HUES64 (cell line): ENCODE measurements at regions not wholly inside any gene's neighbourhood (a gene's known extent, or its start where the extent isn't known, plus 50 kb on each side); places are given as distances from the start of the nearest gene placed in this dataset.

ENCODE experiments used
- H3K27ac ChIP-seq: 2 replicates; pipeline ENCODE4 v1.7.0; 2013; ENCODE audit warnings: low read depth, low read length, inconsistent platforms
- H3K27me3 ChIP-seq: 2 replicates; pipeline ENCODE4 v1.6.1; 2013; ENCODE audit warnings: mild to moderate bottlenecking, low read length; ENCODE audit not compliant: insufficient read depth
- H3K36me3 ChIP-seq: 2 replicates; pipeline ENCODE4 v1.6.1; 2013; ENCODE audit warnings: mild to moderate bottlenecking, low read length; ENCODE audit not compliant: insufficient read depth
- H3K4me1 ChIP-seq: 2 replicates; pipeline ENCODE4 v1.6.1; 2013; ENCODE audit warnings: mild to moderate bottlenecking, low read length, moderate library complexity; ENCODE audit not compliant: insufficient read depth
- H3K4me3 ChIP-seq: 2 replicates; pipeline ENCODE4 v1.5.1; 2013; ENCODE audit warnings: mild to moderate bottlenecking, low read length, moderate library complexity
- H3K9ac ChIP-seq: 2 replicates; pipeline ENCODE4 v1.6.1; 2013; ENCODE audit warnings: mild to moderate bottlenecking, low read depth, low read length
- H3K9me3 ChIP-seq: 2 replicates; pipeline ENCODE4 v1.6.1; 2013; ENCODE audit warnings: low read depth, low read length; ENCODE audit not compliant: insufficient read depth
- WGBS: fragments of 150-250, 120-280 bp; methylation state at CpG from one replicate; pipeline ENCODE4 v1.1.7; 2013; ENCODE audit warnings: missing lambda C conversion rate; 5-methylcytosine and 5-hydroxymethylcytosine counted together

DNA sequence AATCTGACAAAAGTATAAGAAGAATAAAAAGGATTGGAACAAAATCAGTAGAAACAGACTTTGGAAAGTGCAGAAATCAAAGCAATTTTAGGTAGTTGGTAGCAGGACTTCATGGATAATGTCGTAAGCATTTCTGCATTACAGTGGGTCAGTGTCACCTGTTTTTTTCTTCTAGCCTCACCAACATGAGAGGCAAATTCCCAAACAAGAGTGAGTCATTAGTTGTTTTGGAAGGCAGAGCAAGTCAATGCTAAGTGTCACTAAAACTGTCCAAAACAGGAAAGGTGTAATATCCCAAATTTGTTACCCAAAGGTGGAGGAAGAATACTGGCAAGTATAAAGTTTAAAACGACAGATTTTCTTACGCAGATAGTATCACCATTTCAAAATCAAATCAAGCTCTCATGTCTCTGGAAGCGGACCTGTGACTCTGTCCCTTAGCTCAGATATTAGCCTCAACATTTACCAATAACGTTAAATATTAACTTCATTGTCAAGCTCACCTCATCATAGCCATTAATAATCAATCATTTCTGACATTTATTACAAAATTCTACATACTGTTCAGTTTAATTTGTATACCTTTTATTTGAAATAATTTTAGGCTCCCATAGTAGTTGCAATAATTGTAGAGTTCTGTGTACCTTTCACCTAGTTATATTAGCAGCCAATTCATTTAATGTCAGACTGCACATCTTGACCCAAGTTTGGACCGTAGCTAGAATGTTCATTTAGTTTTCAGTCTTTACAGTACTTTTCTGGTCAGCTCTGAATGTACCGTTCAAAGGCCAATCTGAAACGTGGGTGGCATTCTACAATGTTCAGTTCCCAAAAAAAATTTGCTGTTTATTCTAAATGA lies 901.2 kb upstream of the COX7C start:
- no peaks in the 10 kb centered on the region for H3K36me3 ChIP-seq
- H3K9ac ChIP-seq = no peak overlapping the region
- H3K27ac ChIP-seq = no peak overlapping the region
- 92% methylated on average over 8 of the region's 8 CpGs for WGBS
- no peaks in the 10 kb centered on the region for H3K9me3 ChIP-seq
- H3K4me1 ChIP-seq = no peaks in the 10 kb centered on the region
- H3K4me3 ChIP-seq = no peak overlapping the region
- no peaks in the 10 kb centered on the region for H3K27me3 ChIP-seq

- no peaks in the 10 kb centered on the region for H3K27me3 ChIP-seq
- WGBS = 88% methylated on average over 1 of the region's 1 CpG
- H3K4me3 ChIP-seq = no peak overlapping the region
- H3K9me3 ChIP-seq = no peaks in the 10 kb centered on the region
- no peaks in the 10 kb centered on the region for H3K4me1 ChIP-seq
- H3K9ac ChIP-seq = no peak overlapping the region
- H3K36me3 ChIP-seq = no peaks in the 10 kb centered on the region
- H3K27ac ChIP-seq = no peak overlapping the region
Observed at GRCh38 chr5:85717203-85717563, 900.6 kb upstream of the COX7C start.

DNA sequence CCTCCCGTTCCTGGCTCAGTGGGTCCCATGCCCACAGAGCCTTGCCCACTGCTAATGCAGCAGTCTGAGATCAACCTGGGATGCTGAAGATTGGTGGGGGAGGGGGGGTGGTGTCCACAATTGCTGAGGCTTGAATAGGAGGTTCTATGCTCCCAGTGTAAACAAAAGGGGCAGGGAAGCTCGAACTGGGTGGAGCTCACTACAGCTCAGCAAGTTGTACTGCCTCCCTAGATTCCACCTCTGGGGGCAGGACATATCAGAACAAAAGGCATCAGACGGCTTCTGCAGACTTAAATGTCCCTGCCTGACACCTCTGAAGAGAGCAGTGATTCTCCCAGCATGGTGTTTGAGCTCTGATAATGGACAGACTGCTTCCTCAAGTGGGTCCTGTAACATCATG lies 885.6 kb upstream of the COX7C start:
- Histone ChIP-seq H3K4me3 (no peak overlapping the region), H3K9ac (no peak overlapping the region), H3K27me3 (no peaks in the 10 kb centered on the region), H3K27ac (no peak overlapping the region), H3K36me3 (no peaks in the 10 kb centered on the region), H3K9me3 (no peaks in the 10 kb centered on the region), H3K4me1 (no peaks in the 10 kb centered on the region)
- WGBS = 88% methylated on average over 3 of the region's 3 CpGs

- Histone ChIP-seq H3K36me3 (0 out of 2 replicates have a peak, but pooled peaks cover 3% of the 10 kb centered on the region), H3K27me3 (no peaks in the 10 kb centered on the region), H3K9me3 (peaks cover 5% of the 10 kb centered on the region; the same call in 1 of the 2 replicates), H3K4me1 (no peaks in the 10 kb centered on the region), H3K4me3 (no peak overlapping the region), H3K9ac (no peak overlapping the region), H3K27ac (no peak overlapping the region)
Observed at GRCh38 chr5:85741972-85742371, 875.8 kb upstream of the COX7C start.

DNA sequence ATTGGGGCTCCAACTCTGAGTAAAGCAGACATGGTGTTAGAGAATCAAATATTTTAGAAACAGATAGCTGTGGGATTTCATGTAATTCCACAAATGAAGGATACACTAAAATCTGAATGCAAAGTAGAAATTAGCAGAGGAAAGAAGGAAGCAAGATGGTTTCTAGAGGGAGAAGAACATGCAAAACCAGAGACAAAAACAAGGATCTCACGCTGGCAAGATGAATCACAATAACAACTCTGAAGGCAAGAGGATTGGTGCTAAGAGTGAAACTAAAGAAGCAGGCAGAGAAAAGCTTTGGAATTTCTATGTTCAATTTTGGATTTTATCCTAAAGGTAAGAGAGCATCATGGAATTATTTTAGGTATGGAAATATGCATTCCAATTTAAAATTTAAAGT lies 857.2 kb upstream of the COX7C start:
- H3K36me3 ChIP-seq = no peaks in the 10 kb centered on the region
- H3K27ac ChIP-seq = peak overlapping the region; percentile 50; the same call in 1 of the 2 replicates
- no peak overlapping the region; the same call in 1 of the 2 replicates for H3K9ac ChIP-seq
- peaks cover 2% of the 10 kb centered on the region; the same call in 1 of the 2 replicates for H3K9me3 ChIP-seq
- H3K4me1 ChIP-seq = peaks cover 17% of the 10 kb centered on the region
- 21% methylated on average over 1 of the region's 1 CpG for WGBS
- H3K4me3 ChIP-seq = no peak overlapping the region
- no peaks in the 10 kb centered on the region for H3K27me3 ChIP-seq

GRCh38 chr5:85769347-85769746 lies 848.4 kb upstream of the COX7C start:
- no peak overlapping the region for H3K9ac ChIP-seq
- WGBS = 100% methylated on average over 3 of the region's 3 CpGs
- no peaks in the 10 kb centered on the region for H3K4me1 ChIP-seq
- H3K27ac ChIP-seq = no peak overlapping the region
- H3K9me3 ChIP-seq = peaks cover 17% of the 10 kb centered on the region
- H3K4me3 ChIP-seq = no peak overlapping the region
- no peaks in the 10 kb centered on the region for H3K36me3 ChIP-seq
- no peaks in the 10 kb centered on the region for H3K27me3 ChIP-seq

- Histone ChIP-seq H3K9me3 (no peaks in the 10 kb centered on the region), H3K4me1 (no peaks in the 10 kb centered on the region), H3K36me3 (no peaks in the 10 kb centered on the region), H3K27me3 (no peaks in the 10 kb centered on the region), H3K4me3 (no peak overlapping the region), H3K27ac (no peak overlapping the region), H3K9ac (no peak overlapping the region)
- WGBS = 94% methylated on average over 2 of the region's 2 CpGs
Observed at GRCh38 chr5:85784746-85785145, 833.0 kb upstream of the COX7C start.

DNA sequence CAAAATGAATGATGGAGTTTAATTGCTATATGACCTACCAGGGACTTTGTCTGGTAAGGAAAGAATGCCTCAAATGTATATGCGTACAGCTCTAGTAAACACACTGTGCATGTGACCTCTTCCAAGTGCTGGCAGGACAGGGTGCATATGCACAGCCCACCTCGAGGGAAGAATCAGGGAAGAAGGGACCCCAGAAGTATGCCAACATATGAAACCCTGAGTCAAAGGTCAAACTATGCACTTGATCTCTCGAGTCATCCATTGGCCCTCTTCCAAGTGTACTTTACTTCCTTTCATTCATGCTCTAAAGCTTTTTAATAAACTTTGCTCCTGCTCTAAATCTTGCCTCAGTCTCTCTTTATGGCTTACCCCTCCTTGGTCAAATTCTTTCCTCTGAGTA lies 804.6 kb upstream of the COX7C start:
- H3K4me3 ChIP-seq = no peak overlapping the region
- no peak overlapping the region for H3K9ac ChIP-seq
- no peaks in the 10 kb centered on the region for H3K9me3 ChIP-seq
- 94% methylated on average over 3 of the region's 3 CpGs for WGBS
- H3K27ac ChIP-seq = no peak overlapping the region
- no peaks in the 10 kb centered on the region for H3K36me3 ChIP-seq
- no peaks in the 10 kb centered on the region for H3K27me3 ChIP-seq
- H3K4me1 ChIP-seq = peaks cover 33% of the 10 kb centered on the region

- Histone ChIP-seq H3K4me1 (peaks cover 33% of the 10 kb centered on the region), H3K9me3 (no peaks in the 10 kb centered on the region), H3K27me3 (no peaks in the 10 kb centered on the region), H3K4me3 (no peak overlapping the region; the same call in 1 of the 2 replicates), H3K9ac (peak overlapping the region; percentile 33), H3K27ac (peak overlapping the region; percentile 69), H3K36me3 (no peaks in the 10 kb centered on the region)
Observed at GRCh38 chr5:85814596-85814995, 803.1 kb upstream of the COX7C start.

GRCh38 chr5:85823462-85824426 lies 794.0 kb upstream of the COX7C start:
- Histone ChIP-seq H3K27ac (no peak overlapping the region), H3K9me3 (no peaks in the 10 kb centered on the region), H3K27me3 (no peaks in the 10 kb centered on the region), H3K36me3 (no peaks in the 10 kb centered on the region), H3K4me1 (peaks cover 6% of the 10 kb centered on the region; the same call in 1 of the 2 replicates), H3K9ac (no peak overlapping the region), H3K4me3 (no peak overlapping the region)
- WGBS = 91% methylated on average over 5 of the region's 6 CpGs

DNA sequence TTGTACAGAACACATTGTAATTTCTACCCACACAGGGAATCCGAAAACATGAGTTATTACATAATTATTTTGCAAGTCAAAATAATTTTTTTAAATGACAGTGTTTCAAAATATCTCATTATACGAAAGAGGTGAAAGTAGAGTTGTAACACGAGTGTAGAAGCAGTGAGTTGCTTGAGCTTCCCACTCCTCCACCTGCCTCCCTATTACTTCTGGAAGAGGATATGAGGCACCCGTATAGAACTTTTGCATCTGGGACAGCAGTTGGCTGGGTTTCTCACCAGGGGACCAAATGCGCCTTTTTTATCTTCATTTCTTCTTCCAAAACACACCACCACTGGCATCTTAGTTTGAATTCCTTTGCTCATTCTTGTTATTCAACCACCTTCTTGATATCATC lies 779.0 kb upstream of the COX7C start:
- Histone ChIP-seq H3K9ac (no peak overlapping the region), H3K4me3 (no peak overlapping the region), H3K27me3 (no peaks in the 10 kb centered on the region), H3K4me1 (no peaks in the 10 kb centered on the region), H3K36me3 (no peaks in the 10 kb centered on the region), H3K27ac (no peak overlapping the region), H3K9me3 (no peaks in the 10 kb centered on the region)
- WGBS = 90% methylated on average over 4 of the region's 5 CpGs
